ENCODE measurements at regions not wholly inside any gene's neighbourhood (a gene's known extent, or its start where the extent isn't known, plus 50 kb on each side); places are given as distances from the start of the nearest gene placed in this dataset.

- FAIRE-seq (no peak), DNase-seq (ENCODE audit: extremely low read depth in 1 of 4, low spot score in 3 of 4) (no peak), ATAC-seq (no peak)
- no peak overlapping the region for H3K27ac ChIP-seq (ENCODE audit: extremely low read depth, low read depth, low read length)
- no peaks in the 10 kb centered on the region for H4K20me1 ChIP-seq (replicated peaks; ENCODE audit: control insufficient read depth, insufficient read depth, low read length)
- no peak for TF ChIP-seq ZNF79 (CRISPR knock-in tag; IDR thresholded peaks at IDR 0.05; ENCODE audit: low read depth)
- TF ChIP-seq LARP7 (IDR thresholded peaks at IDR 0.05) = no peak
- no peak for TF ChIP-seq IFI16 (CRISPR knock-in tag; IDR thresholded peaks at IDR 0.05)
- TF ChIP-seq ZBTB8A (IDR thresholded peaks at IDR 0.05; ENCODE audit: partially characterized antibody) = no peak
- no peak for TF ChIP-seq NFRKB (IDR thresholded peaks at IDR 0.05; ENCODE audit: low read depth)
- TF ChIP-seq NFIC (IDR thresholded peaks at IDR 0.05) = no peak
- no peak for TF ChIP-seq TEAD2 (tag; IDR thresholded peaks at IDR 0.05)
- TF ChIP-seq TRIM24 (IDR thresholded peaks at IDR 0.05) = no peak
- TF ChIP-seq ZNF408 (CRISPR knock-in tag; IDR thresholded peaks at IDR 0.05; ENCODE audit: low read depth) = no peak
- H3K4me1 ChIP-seq (replicated peaks in 1 of 2; ENCODE audit: control insufficient read depth in 2 of 2, insufficient read depth in 2 of 2, low read length in 2 of 2) = no peaks in the 10 kb centered on the region
- no peaks in the 10 kb centered on the region for H3K27me3 ChIP-seq (ENCODE audit: control insufficient read depth in 2 of 2, insufficient read depth in 2 of 2, low read length in 2 of 2)
- ChIA-PET POLR2A (no interaction called here), CTCF (ENCODE audit: low intra/inter-chr PET ratio) (no interaction called here)
- WGBS (ENCODE audit: insufficient coverage, low coverage, missing lambda C conversion rate) = 0% methylated on average over 3 of the region's 3 CpGs
- no peaks in the 10 kb centered on the region; the same call in 1 of the 2 replicates for H3K9me3 ChIP-seq (replicated peaks; ENCODE audit: control insufficient read depth, insufficient read depth, low read depth, low read length)
- H2AFZ ChIP-seq (ENCODE audit: low read depth, low read length) = no peak overlapping the region
- intact Hi-C loops (cut with micrococcal nuclease) = no loop called here
- no peaks in the 10 kb centered on the region for H3K9me1 ChIP-seq (ENCODE audit: control insufficient read depth, insufficient read depth, low read length)
- no peak overlapping the region for H3K9ac ChIP-seq (ENCODE audit: insufficient read depth in 1 of 2, low read depth in 2 of 2, low read length in 2 of 2)
- H3K4me3 ChIP-seq = no peak overlapping the region
- no peaks in the 10 kb centered on the region for H3K36me3 ChIP-seq (ENCODE audit: control insufficient read depth, insufficient read depth, low read length)
- BruUV-seq (replicated peaks) = no TSS peak
- no peaks in the 10 kb centered on the region for H3K79me2 ChIP-seq (ENCODE audit: control insufficient read depth, insufficient read depth, low read length)
- no peak overlapping the region for H3K4me2 ChIP-seq (ENCODE audit: insufficient read depth, low read length)
- in situ Hi-C loops (cut with MboI) = no loop called here
Measured at GRCh38 chr1:95631695-95632094, 397.7 kb downstream of the RWDD3 start.

DNA sequence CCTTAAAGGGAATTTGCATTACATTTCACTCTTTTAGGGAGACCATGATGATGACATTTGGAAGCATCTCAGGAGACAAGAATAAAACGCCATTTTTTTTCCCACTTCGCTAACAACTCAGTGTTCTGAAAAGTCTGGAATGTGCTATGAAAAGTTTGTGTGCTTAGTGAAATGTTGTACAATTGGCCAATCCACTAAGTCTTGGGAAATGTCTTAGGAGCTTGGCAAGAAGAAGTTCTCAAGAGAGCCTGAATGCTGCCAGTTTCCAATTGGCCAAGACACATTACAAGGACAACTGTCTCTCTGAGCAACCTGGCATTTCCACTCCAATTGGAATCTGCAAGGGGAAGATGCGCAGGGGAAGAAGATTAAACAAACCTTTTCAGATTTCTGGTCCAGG is 401.8 kb downstream of the RWDD3 start:
- ChIA-PET POLR2A (no interaction called here), CTCF (ENCODE audit: low intra/inter-chr PET ratio) (no interaction called here)
- Histone ChIP-seq H3K27me3 (ENCODE audit: control insufficient read depth in 2 of 2, insufficient read depth in 2 of 2, low read length in 2 of 2) (no peaks in the 10 kb centered on the region), H3K79me2 (ENCODE audit: control insufficient read depth, insufficient read depth, low read length) (no peaks in the 10 kb centered on the region), H3K4me1 (replicated peaks in 1 of 2; ENCODE audit: control insufficient read depth in 2 of 2, insufficient read depth in 2 of 2, low read length in 2 of 2) (no peaks in the 10 kb centered on the region), H3K27ac (ENCODE audit: extremely low read depth, low read depth, low read length) (no peak overlapping the region), H3K4me2 (ENCODE audit: insufficient read depth, low read length) (no peak overlapping the region), H3K9me3 (replicated peaks; ENCODE audit: control insufficient read depth, insufficient read depth, low read depth, low read length) (no peaks in the 10 kb centered on the region), H3K36me3 (ENCODE audit: control insufficient read depth, insufficient read depth, low read length) (no peaks in the 10 kb centered on the region), H2AFZ (ENCODE audit: low read depth, low read length) (no peak overlapping the region), H3K9me1 (ENCODE audit: control insufficient read depth, insufficient read depth, low read length) (no peaks in the 10 kb centered on the region), H4K20me1 (replicated peaks; ENCODE audit: control insufficient read depth, insufficient read depth, low read length) (no peaks in the 10 kb centered on the region), H3K4me3 (no peak overlapping the region), H3K9ac (ENCODE audit: insufficient read depth in 1 of 2, low read depth in 2 of 2, low read length in 2 of 2) (no peak overlapping the region)
- WGBS (ENCODE audit: insufficient coverage, low coverage, missing lambda C conversion rate) = 2% methylated on average over 3 of the region's 3 CpGs
- intact Hi-C loops (cut with micrococcal nuclease) = no loop called here
- no TSS peak for BruUV-seq (replicated peaks)
- ATAC-seq (no peak), DNase-seq (ENCODE audit: extremely low read depth in 1 of 4, low spot score in 3 of 4) (no peak), FAIRE-seq (no peak)
- in situ Hi-C loops (cut with MboI) = no loop called here
- no peak for TF ChIP-seq TRIM24 (IDR thresholded peaks at IDR 0.05)
- no peak for TF ChIP-seq ZNF316 (IDR thresholded peaks at IDR 0.05)
- no peak for TF ChIP-seq FOXM1 (IDR thresholded peaks at IDR 0.05; ENCODE audit: low read depth)
- TF ChIP-seq FOXM1 (CRISPR knock-in tag; IDR thresholded peaks at IDR 0.05; ENCODE audit: low read depth) = no peak
- TF ChIP-seq CCNT2 (IDR thresholded peaks at IDR 0.05; ENCODE audit: borderline replicate concordance, extremely low read depth, insufficient read length, low read depth, low read length) = no peak
- no peak for TF ChIP-seq MTF1 (CRISPR knock-in tag; IDR thresholded peaks at IDR 0.05; ENCODE audit: borderline replicate concordance)
- TF ChIP-seq SP2 (IDR thresholded peaks at IDR 0.05; ENCODE audit: extremely low read depth, low read depth, low read length, poor library complexity, severe bottlenecking) = no peak
- TF ChIP-seq ZNF592 (IDR thresholded peaks at IDR 0.05) = no peak
